MM.1S (cell line): ENCODE measurements at regions not wholly inside any gene's neighbourhood (a gene's known extent, or its start where the extent isn't known, plus 50 kb on each side); places are given as distances from the start of the nearest gene placed in this dataset.

Experiments
- DNase-seq: peaks from one replicate; pipeline ENCODE4 v3.0.0-alpha.2; 2015
- H2AFZ ChIP-seq: fragments of 300-600 bp; sonication (generic); 2 replicates; pipeline ENCODE4 v1.6.0; 2016; ENCODE audit warnings: antibody characterized with exemption, low read length
- H3F3A ChIP-seq: fragments of 300-600 bp; sonication (generic); 2 replicates; pipeline ENCODE4 v1.6.1; 2016; ENCODE audit warnings: mild to moderate bottlenecking, antibody characterized with exemption, low read length, moderate library complexity, mixed read lengths; ENCODE audit not compliant: insufficient read depth
- H3K27ac ChIP-seq: fragments of 300-600 bp; sonication (generic); 2 replicates; pipeline ENCODE4 v1.5.1; 2016; ENCODE audit warnings: mild to moderate bottlenecking, low read length
- H3K27me3 ChIP-seq: fragments of 300-600 bp; sonication (generic); replicated peaks from 2 replicates; pipeline ENCODE4 v1.6.0; 2016; ENCODE audit warnings: low read length; ENCODE audit not compliant: insufficient read depth
- H3K36me3 ChIP-seq: fragments of 300-600 bp; sonication (generic); replicated peaks from 2 replicates; pipeline ENCODE4 v1.6.1; 2016; ENCODE audit warnings: mild to moderate bottlenecking, low read length, mixed read lengths; ENCODE audit not compliant: insufficient read depth
- H3K4me1 ChIP-seq: fragments of 300-600 bp; sonication (generic); 2 replicates; pipeline ENCODE4 v1.6.1; 2016; ENCODE audit warnings: low read length, mixed read lengths
- H3K4me2 ChIP-seq: fragments of 300-600 bp; sonication (generic); 2 replicates; pipeline ENCODE4 v1.6.0; 2016; ENCODE audit warnings: low read depth, low read length
- H3K4me3 ChIP-seq: fragments of 300-600 bp; sonication (generic); 2 replicates; pipeline ENCODE4 v1.5.1; 2016; ENCODE audit warnings: low read length, mixed read lengths
- H3K79me2 ChIP-seq: fragments of 300-600 bp; sonication (generic); 2 replicates; pipeline ENCODE4 v1.6.1; 2016; ENCODE audit warnings: mixed run types, low read length, mixed read lengths
- H3K9ac ChIP-seq: fragments of 300-600 bp; sonication (generic); 2 replicates; pipeline ENCODE4 v1.6.1; 2016; ENCODE audit warnings: low read length, mixed read lengths
- H3K9me2 ChIP-seq: fragments of 300-600 bp; sonication (generic); replicated peaks from 2 replicates; pipeline ENCODE4 v1.6.1; 2016; ENCODE audit warnings: mild to moderate bottlenecking, low read length, mixed read lengths; ENCODE audit not compliant: insufficient read depth
- H3K9me3 ChIP-seq: fragments of 300-600 bp; sonication (generic); replicated peaks from 2 replicates; pipeline ENCODE4 v1.6.1; 2016; ENCODE audit warnings: mild to moderate bottlenecking, low read length, mixed read lengths; ENCODE audit not compliant: insufficient read depth
- H4K20me1 ChIP-seq: fragments of 300-600 bp; sonication (generic); 2 replicates; pipeline ENCODE4 v1.6.1; 2016; ENCODE audit warnings: mild to moderate bottlenecking, low read length, moderate library complexity, mixed read lengths; ENCODE audit not compliant: insufficient read depth
- EZH2 ChIP-seq: fragments of 300-600 bp; sonication (generic); optimal IDR thresholded peaks from 2 replicates; pipeline ENCODE3; 2017; ENCODE audit warnings: low read depth, mild to moderate bottlenecking, antibody characterized with exemption, low read length, mixed read lengths
- EZH2phosphoT487 ChIP-seq: fragments of 300-600 bp; sonication (generic); IDR thresholded peaks from 2 replicates; pipeline ENCODE4 v1.6.1; 2018; ENCODE audit warnings: antibody characterized with exemption, low read length
- TF ChIP-seq, protein P1 (sequence below): fragments of 300-600 bp; sonication (generic); IDR thresholded peaks from 2 replicates; pipeline ENCODE4 v1.5.1; 2016; ENCODE audit warnings: antibody characterized with exemption, low read length, mixed read lengths

- Histone ChIP-seq H3K27me3 (no peaks in the 10 kb centered on the region), H3K4me2 (no peak overlapping the region), H3K36me3 (no peaks in the 10 kb centered on the region), H2AFZ (no peak overlapping the region), H3K9me2 (no peaks in the 10 kb centered on the region), H3K27ac (no peak overlapping the region), H4K20me1 (no peaks in the 10 kb centered on the region), H3K9ac (no peak overlapping the region), H3K4me1 (no peaks in the 10 kb centered on the region), H3K9me3 (no peaks in the 10 kb centered on the region), H3K4me3 (no peak overlapping the region), H3K79me2 (no peaks in the 10 kb centered on the region), H3F3A (no peaks in the 10 kb centered on the region)
- DNase-seq: no peak
- TF ChIP-seq EZH2: no peak
- no peak for TF ChIP-seq EZH2phosphoT487
- TF ChIP-seq, protein P1, sequence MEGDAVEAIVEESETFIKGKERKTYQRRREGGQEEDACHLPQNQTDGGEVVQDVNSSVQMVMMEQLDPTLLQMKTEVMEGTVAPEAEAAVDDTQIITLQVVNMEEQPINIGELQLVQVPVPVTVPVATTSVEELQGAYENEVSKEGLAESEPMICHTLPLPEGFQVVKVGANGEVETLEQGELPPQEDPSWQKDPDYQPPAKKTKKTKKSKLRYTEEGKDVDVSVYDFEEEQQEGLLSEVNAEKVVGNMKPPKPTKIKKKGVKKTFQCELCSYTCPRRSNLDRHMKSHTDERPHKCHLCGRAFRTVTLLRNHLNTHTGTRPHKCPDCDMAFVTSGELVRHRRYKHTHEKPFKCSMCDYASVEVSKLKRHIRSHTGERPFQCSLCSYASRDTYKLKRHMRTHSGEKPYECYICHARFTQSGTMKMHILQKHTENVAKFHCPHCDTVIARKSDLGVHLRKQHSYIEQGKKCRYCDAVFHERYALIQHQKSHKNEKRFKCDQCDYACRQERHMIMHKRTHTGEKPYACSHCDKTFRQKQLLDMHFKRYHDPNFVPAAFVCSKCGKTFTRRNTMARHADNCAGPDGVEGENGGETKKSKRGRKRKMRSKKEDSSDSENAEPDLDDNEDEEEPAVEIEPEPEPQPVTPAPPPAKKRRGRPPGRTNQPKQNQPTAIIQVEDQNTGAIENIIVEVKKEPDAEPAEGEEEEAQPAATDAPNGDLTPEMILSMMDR: no peak
Measured at GRCh38 chr16:73448970-73449369, 401.0 kb upstream of the ZFHX3 start.

- H3K4me3 ChIP-seq: no peak overlapping the region
- H3K9ac ChIP-seq: no peak overlapping the region
- H3K27ac ChIP-seq: no peak overlapping the region
- TF ChIP-seq EZH2phosphoT487 (no peak), EZH2 (no peak)
- TF ChIP-seq, protein P1: no peak
- H3K27me3 ChIP-seq: no peaks in the 10 kb centered on the region
- DNase-seq: no peak
- no peaks in the 10 kb centered on the region for H3K79me2 ChIP-seq
- H3K36me3 ChIP-seq: no peaks in the 10 kb centered on the region
- H3K4me2 ChIP-seq: no peak overlapping the region
- H3F3A ChIP-seq: no peaks in the 10 kb centered on the region
- H3K9me2 ChIP-seq: no peaks in the 10 kb centered on the region
- H3K9me3 ChIP-seq: no peaks in the 10 kb centered on the region
- no peaks in the 10 kb centered on the region for H3K4me1 ChIP-seq
- H4K20me1 ChIP-seq: no peaks in the 10 kb centered on the region
- H2AFZ ChIP-seq: no peak overlapping the region
Measured at GRCh38 chr16:73447846-73448245, 399.9 kb upstream of the ZFHX3 start.

GRCh38 chr16:73434621-73435020, 386.7 kb upstream of the ZFHX3 start:
- H3K4me1 ChIP-seq: no peaks in the 10 kb centered on the region
- no peaks in the 10 kb centered on the region for H3K36me3 ChIP-seq
- H3K4me2 ChIP-seq: no peak overlapping the region
- TF ChIP-seq EZH2: no peak
- TF ChIP-seq EZH2phosphoT487: no peak
- TF ChIP-seq, protein P1: no peak
- no peak overlapping the region for H3K9ac ChIP-seq
- no peak overlapping the region for H3K4me3 ChIP-seq
- no peak overlapping the region for H2AFZ ChIP-seq
- H3K9me2 ChIP-seq: no peaks in the 10 kb centered on the region
- no peak for DNase-seq
- H3K9me3 ChIP-seq: no peaks in the 10 kb centered on the region
- H3F3A ChIP-seq: no peaks in the 10 kb centered on the region
- no peaks in the 10 kb centered on the region for H3K27me3 ChIP-seq
- no peaks in the 10 kb centered on the region for H4K20me1 ChIP-seq
- no peaks in the 10 kb centered on the region for H3K79me2 ChIP-seq
- H3K27ac ChIP-seq: no peak overlapping the region
